ENCODE measurements at regions not wholly inside any gene's neighbourhood (a gene's known extent, or its start where the extent isn't known, plus 50 kb on each side); places are given as distances from the start of the nearest gene placed in this dataset.
"Not testable (repeated sequence)": the region's sequence is repeated elsewhere in the genome, so short reads cannot be mapped to it uniquely, and the experiment has no call there.

DNA sequence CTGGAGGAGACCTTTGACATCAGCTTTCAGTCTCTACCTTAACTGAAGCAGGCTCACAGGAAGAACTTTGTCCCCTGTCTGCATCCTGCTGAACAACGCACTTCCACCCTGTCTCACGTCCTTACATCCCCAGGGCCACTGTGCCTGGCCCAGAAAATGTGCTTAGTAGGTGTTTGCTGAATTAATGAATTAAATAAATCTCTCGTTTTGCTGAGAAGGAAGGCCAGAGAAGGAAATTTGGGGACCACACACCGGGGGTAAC is 54.3 kb upstream of the CREB3L1 start:
- Mint-ChIP-seq H3K4me3 (no peak overlapping the region), H3K27ac (no peak overlapping the region), H3K27me3 (peaks cover 9% of the 10 kb centered on the region), H3K9me3 (no peaks in the 10 kb centered on the region), H3K36me3 (no peaks in the 10 kb centered on the region), H3K4me1 (no peaks in the 10 kb centered on the region)

DNA sequence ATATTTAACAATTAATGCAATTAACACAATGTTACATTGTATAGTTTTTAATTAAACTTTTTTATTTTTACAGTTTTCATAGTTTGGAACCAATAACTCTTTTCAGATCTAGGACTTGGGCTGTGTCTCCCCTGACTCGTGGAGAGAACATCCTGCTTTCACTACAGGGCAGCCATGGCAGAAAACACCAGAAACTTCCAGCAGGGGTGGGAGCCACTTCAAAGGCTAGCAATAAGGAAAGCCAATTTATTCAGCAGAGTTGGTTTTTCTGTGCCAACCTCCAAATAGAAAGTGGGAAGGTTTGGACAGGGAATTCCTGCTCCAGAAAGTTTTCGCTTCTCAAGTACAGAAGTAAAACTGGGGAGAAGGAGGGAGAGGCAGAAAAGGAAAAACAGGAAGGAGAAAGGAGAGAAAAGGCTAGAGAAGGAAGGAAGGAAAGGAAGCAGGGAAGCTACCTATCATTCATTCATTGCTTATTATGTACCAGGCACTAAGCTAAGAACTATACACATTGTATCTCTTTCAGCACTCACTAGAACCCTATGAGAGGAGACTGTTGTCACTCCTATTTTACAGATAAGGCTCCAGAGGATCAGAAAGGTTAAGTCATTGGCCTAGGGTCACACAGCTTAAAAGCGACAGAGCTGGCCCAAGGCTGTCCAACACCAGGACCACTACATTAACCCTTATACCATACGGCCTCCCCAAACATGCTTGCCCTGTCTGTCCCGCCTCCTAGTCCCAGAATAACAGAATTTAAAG is 54.8 kb upstream of the CREB3L1 start:
- Mint-ChIP-seq H3K27ac (no peak overlapping the region), H3K4me1 (no peaks in the 10 kb centered on the region)

DNA sequence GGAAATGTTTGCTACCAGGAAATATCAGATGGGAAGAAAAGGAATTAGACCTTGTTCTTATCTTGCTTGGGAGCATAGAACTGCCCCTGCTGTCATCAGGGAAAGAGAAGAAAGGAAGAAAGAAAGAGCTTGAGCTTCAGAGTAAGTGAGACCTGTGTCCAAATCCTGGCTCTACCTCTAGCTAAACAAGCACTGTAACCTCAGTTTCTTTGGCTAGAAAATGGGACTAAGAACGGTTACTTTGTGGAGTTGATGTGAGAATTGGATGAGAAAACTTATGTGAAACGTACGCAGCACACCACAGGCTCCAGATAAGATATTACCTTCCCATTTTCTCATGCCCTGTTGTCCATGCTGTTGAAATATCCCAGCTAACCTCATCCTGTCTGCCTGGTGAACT is 57.1 kb upstream of the CREB3L1 start:
- no peak overlapping the region for H3K4me3 Mint-ChIP-seq
- no peaks in the 10 kb centered on the region for H3K4me1 Mint-ChIP-seq
- no peak overlapping the region for H3K27ac Mint-ChIP-seq
- H3K27me3 Mint-ChIP-seq = peaks cover 7% of the 10 kb centered on the region
- no peaks in the 10 kb centered on the region for H3K9me3 Mint-ChIP-seq
- H3K36me3 Mint-ChIP-seq = no peaks in the 10 kb centered on the region

More for the DNA sequence above, 54.8 kb upstream of the CREB3L1 start:
- peaks cover 9% of the 10 kb centered on the region for H3K27me3 Mint-ChIP-seq
- H3K36me3 Mint-ChIP-seq = no peaks in the 10 kb centered on the region
- H3K4me3 Mint-ChIP-seq = no peak overlapping the region
- no peaks in the 10 kb centered on the region for H3K9me3 Mint-ChIP-seq

DNA sequence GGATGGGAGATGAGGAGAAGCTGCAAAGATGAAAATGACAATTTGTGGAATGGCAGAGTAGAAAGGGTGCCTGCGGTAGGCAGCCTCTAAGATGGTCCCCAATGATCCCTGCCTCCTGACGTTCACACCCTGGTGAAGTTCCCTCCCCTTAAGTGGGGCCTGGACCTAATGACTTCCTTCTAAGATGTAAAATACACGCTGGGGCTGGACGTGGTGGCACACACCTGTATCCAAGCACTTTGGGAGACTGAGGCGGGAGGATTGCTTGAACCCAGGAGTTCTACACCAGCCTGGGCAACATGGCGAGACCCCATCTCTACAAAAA is 60.7 kb upstream of the CREB3L1 start:
- Mint-ChIP-seq H3K4me1 (no peaks in the 10 kb centered on the region), H3K9me3 (no peaks in the 10 kb centered on the region), H3K4me3 (no peak overlapping the region), H3K36me3 (no peaks in the 10 kb centered on the region), H3K27me3 (peaks cover 3% of the 10 kb centered on the region), H3K27ac (no peak overlapping the region)

DNA sequence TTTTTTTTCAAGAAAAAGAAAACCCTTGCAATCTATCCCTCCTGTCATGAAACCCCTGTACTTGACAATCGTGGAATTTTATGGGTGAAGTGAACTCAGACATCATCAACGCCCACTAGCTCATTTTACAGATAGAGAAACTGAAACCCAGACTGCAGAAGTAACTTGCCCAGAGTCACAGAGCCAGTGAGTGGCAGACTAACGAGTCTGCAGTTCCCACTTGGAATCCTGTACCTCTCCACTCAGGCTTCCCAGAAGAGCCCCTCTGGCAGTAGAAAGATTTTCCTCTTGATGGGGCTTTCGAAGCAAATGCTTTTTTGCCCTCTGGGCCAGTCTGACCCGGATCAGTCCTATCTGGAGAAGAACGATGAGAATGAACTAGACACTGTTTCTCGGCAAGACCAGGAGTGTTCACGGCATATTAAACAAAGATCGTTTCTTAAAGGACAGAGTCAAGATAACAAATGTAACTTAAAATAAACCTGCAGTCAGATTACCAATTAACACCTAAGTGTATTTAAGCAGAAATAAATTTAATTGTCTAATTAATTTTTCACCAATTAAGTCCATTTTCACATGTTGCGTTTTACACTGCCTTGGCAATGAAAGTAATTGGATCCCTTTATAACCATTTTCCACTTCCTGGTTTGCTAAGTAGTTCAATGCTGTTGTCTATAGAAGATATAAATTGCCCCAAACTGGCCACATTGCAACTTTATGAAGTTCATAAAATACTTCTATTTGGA is 61.3 kb upstream of the CREB3L1 start:
- H3K27ac Mint-ChIP-seq = no peak overlapping the region
- H3K36me3 Mint-ChIP-seq = no peaks in the 10 kb centered on the region
- H3K9me3 Mint-ChIP-seq = no peaks in the 10 kb centered on the region
- no peak overlapping the region for H3K4me3 Mint-ChIP-seq
- peaks cover 3% of the 10 kb centered on the region for H3K27me3 Mint-ChIP-seq
- H3K4me1 Mint-ChIP-seq = no peaks in the 10 kb centered on the region

DNA sequence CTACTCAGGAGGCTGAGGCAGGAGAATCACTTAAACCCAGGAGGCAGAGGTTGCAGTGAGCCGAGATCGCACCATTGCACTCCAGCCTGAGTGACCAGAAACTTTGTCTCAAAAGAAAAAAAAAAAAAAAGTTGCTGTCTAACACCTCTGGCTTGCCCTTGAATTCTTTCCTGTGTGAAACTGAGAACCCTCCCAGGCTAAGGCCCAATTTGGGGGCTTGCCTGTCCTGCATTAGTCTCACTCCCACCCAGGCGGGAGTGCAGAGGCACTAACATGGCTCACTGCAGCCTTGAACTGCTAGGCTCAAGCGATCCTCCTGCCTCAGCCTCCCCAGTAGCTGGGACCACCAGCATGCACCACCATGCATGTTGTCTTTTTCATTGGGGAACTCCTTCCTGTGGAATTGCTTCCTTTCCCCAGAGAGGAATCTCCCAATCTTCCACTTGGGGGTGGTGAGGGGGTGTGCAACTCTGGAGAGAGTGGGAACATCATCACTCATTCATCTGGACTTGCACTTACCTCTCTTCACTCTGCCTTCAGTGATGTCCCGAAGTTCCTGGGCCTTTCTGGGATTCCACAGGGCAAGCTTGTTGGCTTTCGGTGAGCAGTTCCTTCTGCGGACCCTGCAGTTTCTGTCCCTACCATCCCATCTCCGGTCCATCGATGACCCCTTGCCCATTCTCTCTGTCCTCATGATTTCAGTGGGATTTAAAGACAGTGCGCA is 62.1 kb upstream of the CREB3L1 start:
- H3K4me1 Mint-ChIP-seq = peaks cover 2% of the 10 kb centered on the region
- H3K27me3 Mint-ChIP-seq = peaks cover 3% of the 10 kb centered on the region
- no peak overlapping the region for H3K27ac Mint-ChIP-seq
- H3K36me3 Mint-ChIP-seq = no peaks in the 10 kb centered on the region
- no peak overlapping the region for H3K4me3 Mint-ChIP-seq
- H3K9me3 Mint-ChIP-seq = no peaks in the 10 kb centered on the region

DNA sequence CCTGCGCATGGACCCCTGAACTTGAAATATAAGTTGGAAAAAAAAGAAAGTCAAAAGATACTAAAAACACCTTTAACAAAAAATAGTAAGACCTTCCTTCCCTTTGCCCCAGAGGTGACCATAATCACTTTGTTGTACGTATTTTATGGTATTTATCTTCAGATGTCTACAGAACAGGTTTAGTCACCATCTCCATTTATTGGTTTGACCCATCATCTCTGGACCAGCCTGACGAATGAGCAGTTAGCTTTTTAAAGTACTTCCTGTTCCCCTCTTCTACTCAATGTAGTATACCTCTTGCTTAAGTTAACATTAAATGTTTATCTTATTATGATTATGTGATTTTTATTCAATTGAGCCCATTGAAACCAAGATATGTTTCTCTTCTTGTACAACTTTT is 64.7 kb upstream of the CREB3L1 start:
- Mint-ChIP-seq H3K27me3 (peaks cover 1% of the 10 kb centered on the region), H3K4me1 (peaks cover 8% of the 10 kb centered on the region), H3K4me3 (no peak overlapping the region), H3K27ac (no peak overlapping the region), H3K36me3 (no peaks in the 10 kb centered on the region), H3K9me3 (no peaks in the 10 kb centered on the region)

DNA sequence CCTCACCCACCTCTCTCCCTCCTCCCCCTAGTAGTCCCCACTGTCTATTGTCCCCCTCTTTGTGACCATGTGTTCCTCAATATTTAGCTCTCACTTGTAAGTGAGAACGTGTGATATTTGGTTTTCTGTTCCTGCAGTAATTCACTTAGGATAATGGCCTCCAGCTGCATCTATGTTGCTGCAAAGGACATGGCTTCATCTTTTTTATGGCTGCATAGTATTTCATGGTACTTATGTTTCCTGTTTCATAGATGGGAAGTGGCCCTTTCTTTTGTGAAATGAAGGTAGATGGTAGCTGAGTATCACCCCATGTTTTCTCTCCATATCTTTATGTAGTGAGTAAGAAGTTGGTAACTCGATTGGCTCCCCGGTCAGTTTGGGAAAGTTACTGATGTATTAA is 66.6 kb upstream of the CREB3L1 start:
- no peaks in the 10 kb centered on the region for H3K9me3 Mint-ChIP-seq
- no peak overlapping the region for H3K27ac Mint-ChIP-seq
- no peaks in the 10 kb centered on the region for H3K27me3 Mint-ChIP-seq
- H3K36me3 Mint-ChIP-seq = no peaks in the 10 kb centered on the region
- H3K4me3 Mint-ChIP-seq = no peak overlapping the region
- H3K4me1 Mint-ChIP-seq = peaks cover 8% of the 10 kb centered on the region

DNA sequence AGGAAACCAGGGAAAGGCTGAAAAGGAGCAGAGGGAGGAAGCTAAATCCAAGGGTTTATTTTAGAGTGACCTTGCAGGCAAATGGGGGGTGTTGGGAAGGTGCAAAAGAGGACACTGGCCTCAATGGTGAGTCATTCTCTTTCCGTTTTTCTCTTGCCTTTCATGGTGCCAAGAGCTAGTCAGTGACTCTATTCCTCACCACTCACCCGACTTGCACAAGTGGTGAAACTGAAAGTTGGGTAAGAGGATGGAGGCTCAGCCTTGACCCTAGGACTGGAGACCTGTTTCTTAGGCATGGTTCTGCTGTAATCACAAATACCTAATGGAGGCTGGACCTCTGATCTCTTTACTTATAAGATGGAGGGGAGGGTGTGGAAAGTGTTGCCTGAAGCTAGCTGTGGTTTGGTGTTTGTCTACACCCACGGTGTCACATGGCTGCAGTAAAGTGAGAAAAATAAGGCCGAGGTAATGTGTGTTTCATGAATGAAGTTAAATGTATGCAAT is 67.3 kb upstream of the CREB3L1 start:
- peaks cover 8% of the 10 kb centered on the region for H3K4me1 Mint-ChIP-seq
- no peak overlapping the region for H3K27ac Mint-ChIP-seq
- H3K4me3 Mint-ChIP-seq = no peak overlapping the region
- no peaks in the 10 kb centered on the region for H3K36me3 Mint-ChIP-seq
- no peaks in the 10 kb centered on the region for H3K27me3 Mint-ChIP-seq
- no peaks in the 10 kb centered on the region for H3K9me3 Mint-ChIP-seq

DNA sequence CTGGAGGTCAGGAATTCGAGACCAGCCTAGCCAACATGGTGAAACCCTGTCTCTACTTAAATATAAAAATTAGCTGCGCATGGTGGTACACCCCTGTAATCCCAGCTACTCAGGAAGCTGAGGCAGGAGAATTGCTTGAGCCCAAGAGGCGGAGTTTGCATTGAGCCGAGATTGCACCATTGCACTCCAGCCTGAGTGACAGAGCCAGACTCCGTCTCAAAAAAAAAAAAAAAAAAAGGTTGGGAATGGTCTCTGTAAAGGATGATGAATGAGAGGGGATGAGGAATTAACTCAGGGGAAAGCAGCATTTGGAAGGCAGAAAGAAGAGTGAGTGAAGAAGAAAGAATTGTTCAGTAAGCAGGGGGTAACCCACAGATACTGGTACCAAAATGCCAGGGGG is 67.8 kb upstream of the CREB3L1 start:
- not testable (repeated sequence) for H3K36me3 Mint-ChIP-seq, H3K27me3 Mint-ChIP-seq, H3K27ac Mint-ChIP-seq, H3K4me1 Mint-ChIP-seq, H3K4me3 Mint-ChIP-seq, H3K9me3 Mint-ChIP-seq

DNA sequence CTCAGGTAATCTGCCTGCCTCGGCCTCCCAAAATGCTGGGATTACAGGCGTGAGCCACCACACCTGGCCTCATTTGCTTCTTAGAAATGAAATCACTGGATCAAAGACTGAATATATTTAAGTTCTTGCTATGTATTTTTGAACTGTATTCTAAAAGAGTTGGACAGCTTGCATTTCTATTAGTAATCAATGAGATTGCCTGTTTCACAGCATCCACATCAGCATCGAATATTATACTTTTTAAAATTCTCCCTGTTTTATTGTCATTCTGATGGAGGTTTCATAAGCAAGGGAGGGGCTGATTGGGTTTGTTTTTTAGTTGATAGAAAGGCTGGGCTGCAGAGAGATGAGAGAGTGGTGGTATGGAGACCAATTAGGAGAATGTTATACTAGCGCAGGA is 68.7 kb upstream of the CREB3L1 start:
- Mint-ChIP-seq H3K9me3 (no peaks in the 10 kb centered on the region), H3K4me3 (no peak overlapping the region), H3K27ac (no peak overlapping the region)

DNA sequence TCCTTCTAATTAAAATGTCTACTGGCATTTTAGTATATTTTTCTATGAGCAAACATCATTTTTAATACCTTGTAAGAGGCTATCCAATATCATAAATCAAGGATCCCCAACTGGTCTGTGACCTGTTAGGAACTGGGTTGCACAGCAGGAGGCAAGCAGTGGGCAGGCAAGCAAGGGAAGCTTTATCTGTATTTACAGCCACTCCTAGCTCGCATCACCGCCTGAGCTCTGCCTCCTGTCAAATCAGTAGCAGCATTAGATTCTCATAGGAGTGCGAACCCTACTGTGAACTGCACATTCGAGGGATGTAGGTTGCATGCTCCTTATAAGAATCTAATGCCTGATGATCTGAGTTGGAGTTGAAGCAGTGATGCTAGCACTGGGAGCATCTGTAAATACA is 70.2 kb upstream of the CREB3L1 start:
- H3K4me1 Mint-ChIP-seq = peaks cover 8% of the 10 kb centered on the region
- no peak overlapping the region for H3K4me3 Mint-ChIP-seq
- H3K36me3 Mint-ChIP-seq = peaks cover 1% of the 10 kb centered on the region
- no peak overlapping the region for H3K27ac Mint-ChIP-seq
- H3K27me3 Mint-ChIP-seq = peaks cover 9% of the 10 kb centered on the region
- H3K9me3 Mint-ChIP-seq = no peaks in the 10 kb centered on the region

More for the DNA sequence above, 68.7 kb upstream of the CREB3L1 start:
- H3K27me3 Mint-ChIP-seq = peaks cover 4% of the 10 kb centered on the region
- H3K4me1 Mint-ChIP-seq = peaks cover 8% of the 10 kb centered on the region
- H3K36me3 Mint-ChIP-seq = no peaks in the 10 kb centered on the region

DNA sequence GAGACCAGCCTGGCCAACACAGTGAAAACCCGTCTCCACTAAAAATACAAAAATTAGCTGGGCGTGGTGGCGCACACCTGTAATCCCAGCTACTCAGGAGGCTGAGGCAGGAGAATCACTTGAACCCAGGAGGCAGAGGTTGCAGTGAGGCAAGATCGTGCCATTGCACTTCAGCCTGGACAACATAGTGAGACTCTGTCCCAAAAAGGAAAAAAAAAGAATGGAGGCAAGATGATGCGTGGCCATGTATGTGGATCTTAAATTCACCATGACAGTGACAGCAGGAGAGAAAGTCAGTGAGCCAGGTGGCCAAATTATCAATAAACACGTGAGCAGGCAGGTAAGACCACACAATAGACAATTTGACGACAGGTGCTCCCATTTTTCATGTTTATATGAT is 73.0 kb upstream of the CREB3L1 start:
- H3K4me1 Mint-ChIP-seq, H3K9me3 Mint-ChIP-seq, H3K4me3 Mint-ChIP-seq, H3K27ac Mint-ChIP-seq, H3K36me3 Mint-ChIP-seq: not testable (repeated sequence)
- H3K27me3 Mint-ChIP-seq = peaks cover 11% of the 10 kb centered on the region

DNA sequence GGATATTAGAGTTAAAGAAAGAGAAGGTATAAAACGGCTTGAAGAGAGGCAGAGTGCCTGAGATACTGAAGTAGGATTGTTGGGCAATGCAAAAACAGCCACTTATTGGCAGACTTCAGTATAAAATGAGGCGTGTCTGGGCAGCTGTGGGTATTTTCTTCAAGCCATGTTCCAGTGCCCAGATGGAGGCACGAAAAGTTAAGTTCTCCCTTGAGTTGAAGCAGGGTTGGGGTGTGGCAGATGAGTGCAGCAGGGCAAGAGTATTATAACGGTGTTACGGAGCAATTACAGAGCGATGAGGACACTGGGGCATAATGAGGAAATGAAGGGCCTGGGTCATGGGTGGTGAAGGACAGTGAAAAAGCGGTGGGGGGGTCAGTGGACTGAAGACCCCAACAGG is 73.7 kb upstream of the CREB3L1 start:
- no peaks in the 10 kb centered on the region for H3K4me1 Mint-ChIP-seq
- H3K27me3 Mint-ChIP-seq = peaks cover 11% of the 10 kb centered on the region
- H3K36me3 Mint-ChIP-seq = peaks cover 1% of the 10 kb centered on the region
- H3K4me3 Mint-ChIP-seq = no peak overlapping the region
- no peaks in the 10 kb centered on the region for H3K9me3 Mint-ChIP-seq
- H3K27ac Mint-ChIP-seq = no peak overlapping the region

DNA sequence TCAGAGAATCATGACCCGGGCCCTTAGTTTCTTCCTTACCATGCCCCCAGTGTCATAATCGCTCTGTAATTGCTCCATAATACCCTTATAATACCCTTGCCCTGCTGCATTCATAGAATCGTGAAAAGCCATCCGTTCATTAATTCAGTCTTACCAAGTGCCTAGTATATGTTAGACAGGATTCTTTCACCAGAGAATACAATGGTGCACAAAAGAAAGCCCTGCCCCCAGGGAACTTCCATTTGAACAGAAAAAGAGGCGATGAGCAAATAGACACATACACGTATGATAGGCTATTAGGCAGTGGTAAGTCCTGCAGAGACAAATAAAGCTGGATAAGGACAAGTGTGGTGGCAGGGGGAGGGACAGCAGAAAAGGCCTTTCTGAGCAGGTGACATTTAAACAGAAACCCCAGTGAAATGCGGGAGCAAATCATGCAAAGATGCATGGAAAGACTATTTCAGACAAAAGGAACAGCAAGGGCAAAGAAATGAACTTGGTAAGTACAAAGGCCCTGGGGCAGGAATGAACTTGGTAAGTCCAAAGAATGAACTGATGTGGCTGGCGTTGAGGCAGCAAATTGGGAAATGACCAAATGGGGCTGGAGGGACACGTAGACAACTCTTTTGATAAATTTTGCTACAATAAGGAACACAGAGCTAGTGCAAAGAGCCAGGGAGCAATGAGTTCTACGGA is 74.6 kb upstream of the CREB3L1 start:
- Mint-ChIP-seq H3K36me3 (peaks cover 1% of the 10 kb centered on the region), H3K4me1 (no peaks in the 10 kb centered on the region), H3K9me3 (no peaks in the 10 kb centered on the region), H3K4me3 (no peak overlapping the region), H3K27me3 (peaks cover 11% of the 10 kb centered on the region), H3K27ac (no peak overlapping the region)

DNA sequence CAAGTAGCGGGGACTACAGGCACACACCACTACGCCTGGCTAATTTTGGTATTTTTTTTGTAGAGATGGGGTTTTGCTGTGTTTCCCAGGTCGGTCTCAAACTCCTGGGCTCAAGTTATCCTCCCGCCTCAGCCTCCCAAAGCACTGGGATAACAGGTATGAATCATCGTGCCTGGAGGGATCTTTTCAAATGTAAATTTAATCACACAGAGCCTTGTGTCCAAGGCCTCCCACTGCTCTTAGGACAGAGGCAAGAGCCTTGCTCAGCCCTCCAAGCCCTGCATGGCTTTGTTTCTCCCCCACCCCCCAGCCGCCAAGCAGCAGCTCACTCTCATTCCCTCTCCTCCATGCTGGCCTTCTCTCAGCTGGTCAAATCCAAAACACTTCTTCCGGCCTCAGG is 75.3 kb upstream of the CREB3L1 start:
- Mint-ChIP-seq H3K27me3 (peaks cover 11% of the 10 kb centered on the region), H3K27ac (no peak overlapping the region), H3K4me1 (no peaks in the 10 kb centered on the region), H3K36me3 (peaks cover 1% of the 10 kb centered on the region), H3K4me3 (no peak overlapping the region), H3K9me3 (no peaks in the 10 kb centered on the region)

All from activated naive CD4-positive, alpha-beta T cell treated with anti-CD3 and anti-CD28 coated beads, Interleukin-2, amount 50 U/mL, for 24 hours (primary cell).